Gastrocnemius medialis (tissue), 4 donors: ENCODE measurements at regions not wholly inside any gene's neighbourhood (a gene's known extent, or its start where the extent isn't known, plus 50 kb on each side); places are given as distances from the start of the nearest gene placed in this dataset.

Experiments
- CTCF ChIP-seq, 5 experiments: fragments of 450-650 bp in 3 of 5; fragments of 200-600 bp in 2 of 5; sonication (generic) in 2 of 5; IDR thresholded peaks in 4 of 5; conservative IDR thresholded peaks in 1 of 5; 1 replicate in 4 of 5; 2 replicates in 1 of 5; pipeline ENCODE4 v1.5.1; 2016 to 2019; ENCODE audit warnings: antibody characterized with exemption in 5 of 5, mild to moderate bottlenecking in 3 of 5, moderate library complexity in 3 of 5
- POLR2A ChIP-seq, 2 donors: fragments of 450-650 bp; IDR thresholded peaks; one replicate each; pipeline ENCODE4 v1.6.1; 2017; ENCODE audit warnings: antibody characterized with exemption in 2 of 2, mild to moderate bottlenecking in 2 of 2, moderate library complexity in 2 of 2

- TF ChIP-seq POLR2A (IDR thresholded peaks at IDR 0.05), result no peak
- no peak for TF ChIP-seq CTCF (IDR thresholded peaks at IDR 0.05 in 4 of 5, conservative IDR thresholded peaks at IDR 0.05 in 1 of 5)
Measured at GRCh38 chr13:58687148-58687547, 1055.6 kb downstream of the PCDH17 start.
